ENCODE measurements at regions not wholly inside any gene's neighbourhood (a gene's known extent, or its start where the extent isn't known, plus 50 kb on each side); places are given as distances from the start of the nearest gene placed in this dataset.

DNA sequence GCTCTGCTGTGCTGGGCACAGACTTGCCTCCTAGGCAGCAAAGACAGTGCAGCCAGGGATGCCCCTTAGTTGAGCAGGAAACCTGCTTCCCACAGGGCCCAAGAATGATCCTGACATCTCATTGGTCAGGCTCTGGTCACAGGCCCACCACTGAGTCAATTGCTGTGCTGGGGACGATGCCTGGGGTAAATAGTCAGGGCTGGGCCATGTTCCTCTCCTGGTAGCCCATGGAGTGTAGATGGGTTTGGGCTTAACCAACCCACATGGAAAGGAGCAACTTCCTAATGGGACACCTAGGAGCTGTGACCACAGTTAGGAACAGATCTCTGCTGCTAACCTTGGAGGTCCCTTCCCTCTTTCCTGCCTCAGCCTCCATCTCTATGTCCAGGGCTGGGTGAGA, 212.5 kb upstream of the ZNF536 start:
- no peak overlapping the region for H3K27ac ChIP-seq (ENCODE audit: low read length in 2 of 2)
- no peak for ATAC-seq (ENCODE audit: low read depth)
- H3K9ac ChIP-seq (ENCODE audit: low read length), result no peak overlapping the region
- H3K9me3 Mint-ChIP-seq (ENCODE audit: insufficient read depth), result peaks cover 3% of the 10 kb centered on the region
- no peak overlapping the region for H3K4me3 Mint-ChIP-seq
- no peaks in the 10 kb centered on the region for H3K4me1 Mint-ChIP-seq
- H3K4me1 ChIP-seq (ENCODE audit: control insufficient read depth in 2 of 2, insufficient read depth in 2 of 2, low read length in 2 of 2), result no peaks in the 10 kb centered on the region
- no peaks in the 10 kb centered on the region for H4K20me1 ChIP-seq (ENCODE audit: control insufficient read depth, insufficient read depth, low read length, poor library complexity, severe bottlenecking)
- H3K4me3 ChIP-seq (ENCODE audit: control extremely low read depth in 1 of 5, extremely low read depth in 1 of 5, insufficient read depth in 1 of 5, low read depth in 2 of 5, low read length in 4 of 5), result no peak overlapping the region
- H3K9me3 ChIP-seq (ENCODE audit: control extremely low read depth in 1 of 3, control insufficient read depth in 2 of 3, insufficient read depth in 1 of 3, low read length in 2 of 3), result peaks cover 0 to 21% (median 0%) of the 10 kb centered on the region in 3 donors
- POLR2A ChIA-PET, result no interaction called here
- H3K27me3 Mint-ChIP-seq, result peaks cover 6% of the 10 kb centered on the region
- no peaks in the 10 kb centered on the region for H3K79me2 ChIP-seq (ENCODE audit: control insufficient read depth, insufficient read depth, low read length)
- peaks cover 0 to 2% (median 0%) of the 10 kb centered on the region in 4 experiments for H3K27me3 ChIP-seq (replicated peaks in 1 of 4; ENCODE audit: control extremely low read depth in 1 of 4, control insufficient read depth in 3 of 4, insufficient read depth in 4 of 4, low read length in 3 of 4)
- TF ChIP-seq EZH2 (IDR thresholded peaks at IDR 0.05; ENCODE audit: borderline replicate concordance, insufficient read depth, low read depth, low read length, poor library complexity, severe bottlenecking) (no peak), CTCF (IDR thresholded peaks at IDR 0.05) (no peak)
- no peak overlapping the region for H2AFZ ChIP-seq (ENCODE audit: insufficient read depth, low read depth, low read length, poor library complexity, severe bottlenecking)
- WGBS (ENCODE audit: insufficient coverage), result 60% methylated on average over 1 of the region's 1 CpG
- no peak overlapping the region for H3K27ac Mint-ChIP-seq
- no peak for DNase-seq
- intact Hi-C loops (cut with micrococcal nuclease), result no loop called here
- H3K36me3 ChIP-seq (replicated peaks in 1 of 2; ENCODE audit: control extremely low read depth in 1 of 2, control insufficient read depth in 1 of 2, extremely low read depth in 1 of 2, insufficient read depth in 2 of 2, low read length in 1 of 2), result no peaks in the 10 kb centered on the region
- CTCF ChIA-PET, result no interaction called here
- no peak overlapping the region for H3K4me2 ChIP-seq (replicated peaks; ENCODE audit: low read depth, low read length, poor library complexity, severe bottlenecking)

DNA sequence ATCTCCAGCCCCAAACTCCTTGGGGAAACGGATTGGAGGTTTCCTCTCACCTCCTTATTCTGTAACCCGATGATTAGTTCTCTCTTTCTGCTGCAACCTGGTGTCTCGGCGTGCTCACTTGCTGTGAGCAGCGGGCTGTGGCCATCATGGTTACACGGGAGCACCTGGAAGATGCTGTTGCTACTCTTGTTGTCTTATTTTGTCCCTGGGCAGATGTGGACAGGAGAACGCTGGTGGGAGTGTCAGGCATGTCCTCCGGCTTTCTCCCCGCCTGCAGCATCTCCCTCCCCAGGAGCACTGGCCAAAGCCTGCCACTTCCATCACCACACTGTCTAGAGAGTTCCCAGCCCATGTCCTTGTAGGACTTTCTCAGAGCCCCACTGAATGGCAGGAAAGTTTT, 211.8 kb upstream of the ZNF536 start:
- Histone ChIP-seq H3K79me2 (ENCODE audit: control insufficient read depth, insufficient read depth, low read length) (no peaks in the 10 kb centered on the region), H3K4me1 (ENCODE audit: control insufficient read depth in 2 of 2, insufficient read depth in 2 of 2, low read length in 2 of 2) (no peaks in the 10 kb centered on the region), H3K4me3 (ENCODE audit: control extremely low read depth in 1 of 5, extremely low read depth in 1 of 5, insufficient read depth in 1 of 5, low read depth in 2 of 5, low read length in 4 of 5) (no peak overlapping the region), H3K9ac (ENCODE audit: low read length) (no peak overlapping the region), H3K27ac (ENCODE audit: low read length in 2 of 2) (no peak overlapping the region), H4K20me1 (ENCODE audit: control insufficient read depth, insufficient read depth, low read length, poor library complexity, severe bottlenecking) (no peaks in the 10 kb centered on the region), H3K4me2 (replicated peaks; ENCODE audit: low read depth, low read length, poor library complexity, severe bottlenecking) (no peak overlapping the region), H3K9me3 (ENCODE audit: control extremely low read depth in 1 of 3, control insufficient read depth in 2 of 3, insufficient read depth in 1 of 3, low read length in 2 of 3) (peaks cover 0 to 20% (median 0%) of the 10 kb centered on the region in 3 donors), H3K36me3 (replicated peaks in 1 of 2; ENCODE audit: control extremely low read depth in 1 of 2, control insufficient read depth in 1 of 2, extremely low read depth in 1 of 2, insufficient read depth in 2 of 2, low read length in 1 of 2) (no peaks in the 10 kb centered on the region), H2AFZ (ENCODE audit: insufficient read depth, low read depth, low read length, poor library complexity, severe bottlenecking) (no peak overlapping the region), H3K27me3 (replicated peaks in 1 of 4; ENCODE audit: control extremely low read depth in 1 of 4, control insufficient read depth in 3 of 4, insufficient read depth in 4 of 4, low read length in 3 of 4) (peaks cover 0 to 2% (median 0%) of the 10 kb centered on the region in 4 experiments)
- no peak overlapping the region for H3K27ac Mint-ChIP-seq
- DNase-seq (no peak), ATAC-seq (ENCODE audit: low read depth) (no peak)
- no peaks in the 10 kb centered on the region for H3K4me1 Mint-ChIP-seq
- intact Hi-C loops (cut with micrococcal nuclease), result no loop called here
- POLR2A ChIA-PET, result no interaction called here
- no peak overlapping the region for H3K4me3 Mint-ChIP-seq
- CTCF ChIA-PET, result no interaction called here
- H3K27me3 Mint-ChIP-seq, result peaks cover 6% of the 10 kb centered on the region
- WGBS (ENCODE audit: insufficient coverage), result 74% methylated on average over 6 of the region's 9 CpGs
- H3K9me3 Mint-ChIP-seq (ENCODE audit: insufficient read depth), result peaks cover 3% of the 10 kb centered on the region
- TF ChIP-seq EZH2 (IDR thresholded peaks at IDR 0.05; ENCODE audit: borderline replicate concordance, insufficient read depth, low read depth, low read length, poor library complexity, severe bottlenecking) (no peak), CTCF (IDR thresholded peaks at IDR 0.05) (no peak)
